HEK293 (cell line): ENCODE measurements at regions not wholly inside any gene's neighbourhood (a gene's known extent, or its start where the extent isn't known, plus 50 kb on each side); places are given as distances from the start of the nearest gene placed in this dataset.

Experiments
- ZNF433 ChIP-seq: fragments of 450-650 bp; formaldehyde crosslinking; IDR thresholded peaks from 2 replicates; pipeline ENCODE4 v1.5.1; 2016; ENCODE audit warnings: missing biosample characterization, missing genetic modification characterization, low read depth
- ZNF654 ChIP-seq: fragments of 450-650 bp; formaldehyde crosslinking; IDR thresholded peaks from 2 replicates; pipeline ENCODE4 v1.5.1; 2016; ENCODE audit warnings: low read depth, missing biosample characterization, missing genetic modification characterization
- TF ChIP-seq, protein P1 (sequence below): fragments of 450-650 bp; formaldehyde crosslinking; IDR thresholded peaks from 2 replicates; pipeline ENCODE4 v1.5.1; 2016; ENCODE audit warnings: missing biosample characterization, missing genetic modification characterization
- TF ChIP-seq, protein P2 (sequence below): fragments of 450-650 bp; formaldehyde crosslinking; IDR thresholded peaks from 2 replicates; pipeline ENCODE4 v1.5.1; 2016; ENCODE audit warnings: missing biosample characterization, missing genetic modification characterization

GRCh38 chr7:45417268-45417667, 156.9 kb upstream of the ADCY1 start:
- TF ChIP-seq, protein P1, sequence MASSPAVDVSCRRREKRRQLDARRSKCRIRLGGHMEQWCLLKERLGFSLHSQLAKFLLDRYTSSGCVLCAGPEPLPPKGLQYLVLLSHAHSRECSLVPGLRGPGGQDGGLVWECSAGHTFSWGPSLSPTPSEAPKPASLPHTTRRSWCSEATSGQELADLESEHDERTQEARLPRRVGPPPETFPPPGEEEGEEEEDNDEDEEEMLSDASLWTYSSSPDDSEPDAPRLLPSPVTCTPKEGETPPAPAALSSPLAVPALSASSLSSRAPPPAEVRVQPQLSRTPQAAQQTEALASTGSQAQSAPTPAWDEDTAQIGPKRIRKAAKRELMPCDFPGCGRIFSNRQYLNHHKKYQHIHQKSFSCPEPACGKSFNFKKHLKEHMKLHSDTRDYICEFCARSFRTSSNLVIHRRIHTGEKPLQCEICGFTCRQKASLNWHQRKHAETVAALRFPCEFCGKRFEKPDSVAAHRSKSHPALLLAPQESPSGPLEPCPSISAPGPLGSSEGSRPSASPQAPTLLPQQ, result no peak
- TF ChIP-seq, protein P2, sequence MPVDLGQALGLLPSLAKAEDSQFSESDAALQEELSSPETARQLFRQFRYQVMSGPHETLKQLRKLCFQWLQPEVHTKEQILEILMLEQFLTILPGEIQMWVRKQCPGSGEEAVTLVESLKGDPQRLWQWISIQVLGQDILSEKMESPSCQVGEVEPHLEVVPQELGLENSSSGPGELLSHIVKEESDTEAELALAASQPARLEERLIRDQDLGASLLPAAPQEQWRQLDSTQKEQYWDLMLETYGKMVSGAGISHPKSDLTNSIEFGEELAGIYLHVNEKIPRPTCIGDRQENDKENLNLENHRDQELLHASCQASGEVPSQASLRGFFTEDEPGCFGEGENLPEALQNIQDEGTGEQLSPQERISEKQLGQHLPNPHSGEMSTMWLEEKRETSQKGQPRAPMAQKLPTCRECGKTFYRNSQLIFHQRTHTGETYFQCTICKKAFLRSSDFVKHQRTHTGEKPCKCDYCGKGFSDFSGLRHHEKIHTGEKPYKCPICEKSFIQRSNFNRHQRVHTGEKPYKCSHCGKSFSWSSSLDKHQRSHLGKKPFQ (tag by site-specific recombination), result no peak
- TF ChIP-seq ZNF654 (tag by site-specific recombination), result no peak
- no peak for TF ChIP-seq ZNF433 (tag by site-specific recombination)
